Right cardiac atrium (tissue), 5 donors: ENCODE measurements at regions not wholly inside any gene's neighbourhood (a gene's known extent, or its start where the extent isn't known, plus 50 kb on each side); places are given as distances from the start of the nearest gene placed in this dataset.

Source experiments
- ATAC-seq, 2 donors: fragments of 200-7000 bp; cut with Tn5 transposase; one replicate each; pipeline versions ENCODE4 v1.8.0 to v1.9.1; 2020; ENCODE audit warnings: moderate library complexity in 2 of 2, mild to moderate bottlenecking in 1 of 2
- DNase-seq, 3 donors: peaks; one replicate each; pipeline ENCODE4 v3.0.0-alpha.2; 2020
- H3K27ac ChIP-seq: one replicate; pipeline ENCODE4 v1.5.1; 2013; ENCODE audit warnings: mild to moderate bottlenecking, low read length, control low read depth, moderate library complexity
- H3K27me3 ChIP-seq: one replicate; pipeline ENCODE4 v1.6.1; 2013; ENCODE audit not compliant: control insufficient read depth, insufficient read depth
- H3K4me1 ChIP-seq: one replicate; pipeline ENCODE4 v1.6.1; 2013; ENCODE audit warnings: low read length; ENCODE audit not compliant: control insufficient read depth, insufficient read depth
- H3K4me3 ChIP-seq: one replicate; pipeline ENCODE4 v1.5.1; 2013; ENCODE audit warnings: low read length, control low read depth
- H3K9me3 ChIP-seq: one replicate; pipeline ENCODE4 v1.6.1; 2013; ENCODE audit warnings: low read length; ENCODE audit not compliant: control insufficient read depth
- WGBS: extraction: QIAGEN DNeasy Blood & Tissue Kit; methylation state at CpG from one replicate; pipeline ENCODE4 v1.1.7; 2013; 5-methylcytosine and 5-hydroxymethylcytosine counted together
- intact Hi-C, 4 donors: fragments of 100-400 bp; cut with DNase I; formaldehyde crosslinking; loops; one replicate each; pipeline versions ENCODE4 v1.11.0 to v1.14.0; 2022 to 2023
- donor health status: healthy with polysubstance abuse.
- donor health status: DM: no; HTN: yes; CAD: no.
- donor health status: DM: no; HTN: no; CAD: no.
- donor health status: DM: no; HTN: yes; CAD: no; lungs with severe emphysema.
- donor health status: DM: yes; HTN: yes; CAD: no.

DNA sequence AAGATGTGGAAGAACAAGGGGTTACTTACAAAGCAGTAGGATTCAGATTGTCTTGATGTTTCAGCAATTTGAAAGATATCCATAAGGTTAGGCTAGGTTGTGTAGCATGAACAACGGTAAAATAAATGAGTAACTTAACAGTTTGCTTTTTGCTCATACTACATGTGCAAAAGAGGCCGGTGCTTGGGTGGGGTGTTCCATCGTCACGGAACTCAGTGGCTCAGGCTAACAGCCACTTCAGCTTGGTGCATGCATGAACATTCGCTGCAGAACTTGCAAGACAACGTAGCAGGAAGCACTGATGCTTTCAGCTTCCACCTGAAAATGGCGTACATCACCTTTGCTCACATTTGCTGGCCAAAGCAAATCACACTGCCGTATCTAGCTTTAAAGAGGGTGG is 407.3 kb upstream of the CDH20 start:
- 92% methylated on average over 8 of the region's 8 CpGs for WGBS
- intact Hi-C loops = no loop called here
- Histone ChIP-seq H3K27ac (no peak overlapping the region), H3K27me3 (no peaks in the 10 kb centered on the region), H3K4me1 (no peaks in the 10 kb centered on the region), H3K4me3 (no peak overlapping the region), H3K9me3 (no peaks in the 10 kb centered on the region)
- no peak for DNase-seq
- no peak for ATAC-seq

DNA sequence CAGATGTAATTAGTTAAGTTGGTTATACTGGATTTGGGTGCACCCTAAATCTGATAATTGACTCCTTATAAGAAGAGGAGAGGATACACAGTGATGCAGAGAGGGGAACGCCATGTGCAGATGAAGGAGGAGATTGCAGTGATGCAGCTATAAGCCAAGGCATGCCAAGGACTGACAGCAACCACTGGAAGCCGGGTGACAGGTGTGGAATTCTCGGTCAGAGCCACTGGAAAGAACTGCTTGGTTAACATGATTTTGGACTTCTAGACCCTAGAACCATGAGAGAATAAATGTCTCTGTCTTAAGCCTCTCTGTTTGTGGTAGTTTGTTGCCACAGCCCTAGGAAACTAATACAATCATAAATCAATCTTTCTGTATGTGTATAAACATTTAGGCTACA is 403.3 kb upstream of the CDH20 start:
- Histone ChIP-seq H3K27me3 (no peaks in the 10 kb centered on the region), H3K27ac (no peak overlapping the region), H3K4me1 (no peaks in the 10 kb centered on the region), H3K4me3 (no peak overlapping the region), H3K9me3 (no peaks in the 10 kb centered on the region)
- intact Hi-C loops = no loop called here
- WGBS = 83% methylated on average over 3 of the region's 3 CpGs
- ATAC-seq (no peak), DNase-seq (no peak)

DNA sequence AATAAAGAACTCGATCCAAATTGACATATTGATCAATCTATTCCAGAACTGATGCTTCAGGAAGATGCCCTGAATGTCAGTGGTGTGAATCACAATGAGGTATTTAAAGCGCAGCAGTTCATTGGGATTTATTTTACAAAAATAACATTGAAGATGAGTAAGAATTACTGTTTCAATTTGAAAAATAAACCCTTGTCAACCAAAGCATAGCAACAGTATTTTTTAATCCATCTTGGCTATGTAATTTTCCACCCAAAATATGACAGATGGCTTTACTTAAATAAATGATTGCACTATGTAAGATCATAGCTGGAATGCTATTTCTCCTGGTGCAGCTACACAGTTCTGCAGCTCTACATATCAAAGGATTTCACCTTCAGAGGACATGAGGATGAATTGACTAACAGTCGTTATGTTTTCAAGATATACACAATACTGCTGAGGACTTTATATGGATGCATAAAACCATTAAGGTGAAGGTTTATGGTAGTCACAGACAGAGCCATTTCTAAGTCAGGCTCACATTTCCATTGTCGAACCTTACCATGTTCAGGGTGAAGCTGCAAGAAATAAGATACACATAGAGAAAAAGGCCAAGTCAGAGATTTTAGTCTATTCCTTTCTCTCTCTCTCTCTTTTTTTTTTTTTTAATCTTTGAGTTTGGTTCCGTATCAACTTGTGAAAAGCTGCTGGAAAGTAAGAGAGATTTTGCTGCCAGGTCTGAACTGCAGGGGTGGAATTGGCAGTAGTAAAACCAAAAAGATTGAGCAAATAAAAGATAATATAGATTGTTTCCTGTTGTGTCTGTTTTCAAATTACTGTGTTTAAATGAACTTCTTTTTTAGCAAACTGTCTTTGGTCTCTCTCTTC is 398.0 kb upstream of the CDH20 start:
- Histone ChIP-seq H3K27me3 (no peaks in the 10 kb centered on the region), H3K4me3 (no peak overlapping the region), H3K4me1 (no peaks in the 10 kb centered on the region), H3K27ac (no peak overlapping the region), H3K9me3 (no peaks in the 10 kb centered on the region)
- ATAC-seq = no peak
- DNase-seq = no peak
- 66% methylated on average over 5 of the region's 5 CpGs for WGBS
- intact Hi-C loops = no loop called here

DNA sequence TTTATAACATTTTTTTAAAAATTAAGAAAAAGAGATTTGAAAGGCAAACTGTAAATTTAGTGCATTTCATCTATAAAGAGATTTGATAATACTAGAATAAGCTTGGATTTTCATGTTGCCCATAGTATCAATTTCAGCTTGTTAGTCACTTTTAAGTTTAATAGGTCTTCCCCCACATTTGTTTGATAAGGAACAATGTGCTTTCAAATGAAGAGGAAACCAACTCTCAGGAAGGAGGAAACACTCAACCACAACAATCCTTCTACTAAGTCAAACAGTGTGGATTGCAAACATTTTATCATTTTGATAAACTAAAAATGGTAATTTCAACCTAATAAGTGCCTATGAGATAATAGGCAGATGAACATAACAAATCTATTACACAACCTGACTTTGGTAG is 397.1 kb upstream of the CDH20 start:
- no peak for DNase-seq
- intact Hi-C loops = no loop called here
- H3K27ac ChIP-seq = no peak overlapping the region
- H3K4me1 ChIP-seq = no peaks in the 10 kb centered on the region
- no peak for ATAC-seq
- H3K27me3 ChIP-seq = no peaks in the 10 kb centered on the region
- H3K4me3 ChIP-seq = no peak overlapping the region
- H3K9me3 ChIP-seq = no peaks in the 10 kb centered on the region

DNA sequence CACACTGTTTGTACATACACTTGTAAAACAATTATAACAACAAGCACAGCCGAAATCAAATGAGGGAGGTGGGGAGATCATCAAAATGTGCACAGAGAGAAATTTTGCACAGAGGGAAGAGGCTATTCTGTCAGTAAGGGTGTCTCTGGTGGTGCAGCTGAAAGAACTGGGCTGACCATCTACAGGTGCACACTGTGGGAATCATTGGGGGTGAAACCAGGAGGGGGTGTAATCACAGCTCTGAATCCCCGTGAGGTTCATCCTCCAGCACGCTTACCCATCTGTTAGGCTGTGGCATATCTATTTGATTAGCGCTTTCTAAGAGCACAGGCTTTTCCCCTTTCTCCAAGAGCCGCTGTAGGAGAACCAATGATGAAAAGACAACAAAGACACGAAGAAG is 389.9 kb upstream of the CDH20 start:
- ATAC-seq (no peak), DNase-seq (no peak)
- intact Hi-C loops = no loop called here
- Histone ChIP-seq H3K9me3 (no peaks in the 10 kb centered on the region), H3K4me1 (no peaks in the 10 kb centered on the region), H3K4me3 (no peak overlapping the region), H3K27me3 (no peaks in the 10 kb centered on the region), H3K27ac (no peak overlapping the region)
- 82% methylated on average over 6 of the region's 6 CpGs for WGBS

DNA sequence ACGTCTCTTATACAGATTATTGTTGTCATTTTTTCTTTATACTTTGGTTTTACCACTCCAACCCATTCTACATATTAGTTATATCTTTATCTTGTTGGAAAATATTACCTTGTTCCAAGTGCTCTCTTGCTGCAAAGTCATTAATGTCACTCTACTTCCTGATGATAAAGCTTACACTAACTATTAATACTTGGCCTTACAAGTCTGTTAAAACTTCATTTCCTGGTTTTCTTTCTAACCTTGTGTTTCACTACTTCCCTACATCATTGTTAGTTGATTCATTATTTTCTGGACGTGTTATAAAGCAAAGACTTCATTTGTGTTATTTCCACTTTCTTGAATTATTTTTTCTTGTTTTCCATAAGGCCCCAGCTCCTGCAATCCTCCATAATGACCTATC is 382.6 kb upstream of the CDH20 start:
- DNase-seq = no peak
- no peaks in the 10 kb centered on the region for H3K27me3 ChIP-seq
- H3K4me1 ChIP-seq = no peaks in the 10 kb centered on the region
- no peak overlapping the region for H3K4me3 ChIP-seq
- ATAC-seq = no peak
- H3K9me3 ChIP-seq = no peaks in the 10 kb centered on the region
- 55% methylated on average over 2 of the region's 2 CpGs for WGBS
- no peak overlapping the region for H3K27ac ChIP-seq
- intact Hi-C loops = no loop called here

DNA sequence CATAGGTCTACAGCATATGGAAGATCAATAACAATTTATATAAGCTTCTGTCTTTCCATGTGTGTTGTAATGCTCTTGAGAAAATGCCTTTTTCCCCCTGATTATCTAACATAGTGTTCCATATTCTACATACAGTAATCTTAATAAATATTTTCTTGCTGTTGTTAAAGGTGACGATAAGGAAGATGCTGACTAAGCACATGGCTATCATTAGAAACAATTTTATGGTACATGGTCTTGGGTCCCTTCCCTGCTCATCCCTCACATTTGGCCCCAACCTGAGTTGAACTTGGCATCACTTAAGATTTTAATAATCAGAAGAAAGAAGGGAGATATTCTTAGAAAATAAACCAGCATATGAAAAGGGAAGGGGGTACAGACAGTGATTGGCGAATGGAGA is 382.1 kb upstream of the CDH20 start:
- Histone ChIP-seq H3K27ac (no peak overlapping the region), H3K27me3 (no peaks in the 10 kb centered on the region), H3K9me3 (no peaks in the 10 kb centered on the region), H3K4me1 (no peaks in the 10 kb centered on the region), H3K4me3 (no peak overlapping the region)
- DNase-seq (no peak), ATAC-seq (no peak)
- intact Hi-C loops = no loop called here
- 93% methylated on average over 2 of the region's 2 CpGs for WGBS

DNA sequence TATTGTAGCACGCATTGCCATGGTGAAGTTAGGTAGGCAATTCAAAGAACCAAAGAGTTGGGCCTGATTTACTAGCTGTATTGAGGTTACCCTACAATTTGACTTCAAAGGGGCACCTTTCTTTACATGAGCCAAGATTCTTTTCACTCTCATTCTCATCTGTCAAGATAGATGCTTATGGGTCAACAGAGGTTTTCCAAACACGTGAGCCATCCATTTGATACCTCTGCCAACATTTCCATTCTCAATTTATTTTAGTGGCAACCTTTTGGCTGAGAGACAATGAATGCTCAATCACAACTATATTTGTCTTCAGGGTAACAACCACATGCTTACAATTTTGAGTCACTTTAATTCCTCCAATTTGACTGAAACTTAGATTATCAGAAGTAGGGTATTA is 370.6 kb upstream of the CDH20 start:
- intact Hi-C loops = no loop called here
- Histone ChIP-seq H3K4me3 (no peak overlapping the region), H3K9me3 (no peaks in the 10 kb centered on the region), H3K27me3 (no peaks in the 10 kb centered on the region), H3K4me1 (peaks cover 4% of the 10 kb centered on the region), H3K27ac (no peak overlapping the region)
- ATAC-seq (no peak), DNase-seq (no peak)
- 74% methylated on average over 2 of the region's 2 CpGs for WGBS

DNA sequence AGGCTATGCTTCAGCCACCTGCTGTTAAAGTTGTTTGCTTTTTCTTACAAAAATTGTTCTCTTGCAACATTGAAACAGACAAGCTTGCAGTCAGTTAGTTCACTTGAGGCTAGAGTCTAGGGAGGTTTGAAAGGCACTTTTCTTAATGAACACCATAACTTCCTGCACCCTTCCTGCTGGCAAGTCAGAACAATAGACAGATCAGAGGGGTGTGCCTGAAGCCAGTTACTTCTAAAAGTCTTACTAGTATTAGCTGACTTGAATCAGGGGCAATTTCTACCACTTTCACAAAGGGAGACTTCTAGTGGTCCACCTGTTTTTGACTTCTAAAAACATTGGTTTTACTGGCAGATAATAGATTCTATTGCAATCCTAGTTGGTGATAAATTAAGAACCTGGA is 367.4 kb upstream of the CDH20 start:
- DNase-seq (no peak), ATAC-seq (no peak)
- no peaks in the 10 kb centered on the region for H3K27me3 ChIP-seq
- intact Hi-C loops = no loop called here
- H3K4me1 ChIP-seq = peaks cover 4% of the 10 kb centered on the region
- no peak overlapping the region for H3K4me3 ChIP-seq
- no peaks in the 10 kb centered on the region for H3K9me3 ChIP-seq
- H3K27ac ChIP-seq = no peak overlapping the region

DNA sequence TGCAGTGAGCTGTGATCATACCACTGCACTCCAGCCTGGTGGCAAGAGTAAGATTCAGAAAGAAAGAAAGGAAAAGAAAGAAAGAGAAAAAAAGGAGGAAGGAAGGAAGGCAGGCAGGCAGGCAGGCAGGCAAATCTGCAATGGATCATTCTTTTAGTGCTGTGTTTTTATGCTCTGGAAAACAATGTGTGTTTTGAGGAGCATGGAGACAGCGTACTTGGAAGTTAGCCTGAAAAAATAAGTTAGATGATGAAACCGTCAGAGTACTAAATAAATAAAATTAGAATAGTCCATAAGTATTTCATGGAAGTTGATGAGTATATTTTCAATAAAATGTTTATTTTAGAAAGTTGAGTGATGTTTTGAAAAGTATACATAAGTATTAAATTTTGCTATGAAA is 366.4 kb upstream of the CDH20 start:
- peaks cover 4% of the 10 kb centered on the region for H3K4me1 ChIP-seq
- no peaks in the 10 kb centered on the region for H3K9me3 ChIP-seq
- no peak overlapping the region for H3K4me3 ChIP-seq
- WGBS = 54% methylated on average over 2 of the region's 2 CpGs
- H3K27ac ChIP-seq = no peak overlapping the region
- no peak for ATAC-seq
- DNase-seq = no peak
- H3K27me3 ChIP-seq = no peaks in the 10 kb centered on the region
- intact Hi-C loops = no loop called here

DNA sequence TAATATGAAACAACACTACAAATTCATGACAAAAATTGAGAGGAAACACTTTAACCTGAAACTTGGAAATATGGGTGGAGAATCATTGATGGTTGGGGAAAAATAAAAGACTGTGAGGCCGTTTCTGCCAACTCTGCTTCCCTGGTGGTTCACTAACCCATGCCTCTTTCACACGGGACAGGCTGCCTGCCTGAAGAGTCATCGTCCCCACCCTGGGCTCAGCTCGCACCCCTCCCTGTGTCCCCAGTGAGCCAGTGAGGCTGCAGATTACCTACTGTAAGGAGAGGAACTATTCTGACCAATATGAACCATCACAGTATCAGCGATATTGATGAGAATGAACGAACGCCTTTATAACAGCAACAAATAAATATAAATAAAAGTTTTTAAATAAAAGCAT is 357.8 kb upstream of the CDH20 start:
- intact Hi-C loops = no loop called here
- 78% methylated on average over 7 of the region's 7 CpGs for WGBS

DNA sequence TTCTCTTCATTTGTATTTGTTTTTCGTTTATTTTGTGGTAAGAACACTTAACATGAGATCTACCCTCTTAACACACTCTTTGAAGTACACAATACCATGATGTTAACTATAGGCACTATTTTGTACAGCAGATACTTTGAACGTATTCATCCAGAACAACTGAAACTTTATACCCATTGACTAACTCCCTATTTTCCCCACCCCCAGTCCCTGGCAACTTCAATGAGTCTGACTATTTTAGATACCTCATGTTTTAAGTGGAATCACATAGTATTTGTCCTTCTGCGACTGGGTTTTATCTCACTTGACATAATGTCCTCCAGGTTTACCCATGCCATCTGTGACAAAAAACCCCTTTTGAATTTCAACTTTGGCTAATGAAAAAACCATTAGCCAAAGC is 356.3 kb upstream of the CDH20 start:
- intact Hi-C loops = no loop called here
- no peak overlapping the region for H3K4me3 ChIP-seq
- H3K27ac ChIP-seq = no peak overlapping the region
- DNase-seq (no peak), ATAC-seq (no peak)
- 78% methylated on average over 3 of the region's 3 CpGs for WGBS
- no peaks in the 10 kb centered on the region for H3K9me3 ChIP-seq
- H3K27me3 ChIP-seq = no peaks in the 10 kb centered on the region
- H3K4me1 ChIP-seq = peaks cover 2% of the 10 kb centered on the region

More for the DNA sequence above, 357.8 kb upstream of the CDH20 start:
- Histone ChIP-seq H3K4me1 (peaks cover 2% of the 10 kb centered on the region), H3K4me3 (no peak overlapping the region), H3K27me3 (no peaks in the 10 kb centered on the region), H3K27ac (no peak overlapping the region), H3K9me3 (no peaks in the 10 kb centered on the region)
- ATAC-seq = no peak
- no peak for DNase-seq
